ENCODE measurements at regions not wholly inside any gene's neighbourhood (a gene's known extent, or its start where the extent isn't known, plus 50 kb on each side); places are given as distances from the start of the nearest gene placed in this dataset.
A peak's percentile ranks its signal among the peaks of the same experiment; 100 is the strongest.

DNA sequence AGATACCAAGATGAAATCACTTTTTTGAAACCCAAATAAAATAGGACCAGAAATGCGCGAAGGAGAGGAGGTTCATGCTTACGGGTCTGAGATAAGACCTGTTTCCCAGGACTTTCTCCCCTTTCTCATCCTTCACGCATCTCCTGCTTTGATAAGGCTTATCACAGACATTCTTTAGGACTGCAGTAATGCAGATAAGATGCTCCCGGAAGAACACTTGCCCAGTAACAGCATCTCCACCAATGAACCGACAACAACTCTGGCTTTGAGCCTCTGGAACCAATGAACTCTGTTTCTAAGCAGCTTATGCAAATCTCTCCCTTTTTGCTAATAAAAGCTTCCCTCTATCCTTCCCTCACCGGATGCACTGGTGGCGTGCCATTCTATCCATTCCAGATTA lies 783.4 kb upstream of the ARGLU1 start:
- FAIRE-seq, result no peak
- H3K9me1 ChIP-seq (replicated peaks; ENCODE audit: control insufficient read depth, extremely low read depth, insufficient read depth, low read length), result no peaks in the 10 kb centered on the region
- no peak overlapping the region for H3K9ac ChIP-seq (replicated peaks; ENCODE audit: extremely low read depth, insufficient read depth, low read length)
- intact Hi-C loops (cut with micrococcal nuclease), result no loop called here
- peak; percentile 28 for DNase-seq (ENCODE audit: low read depth, low spot score)
- ChIA-PET CTCF (interaction anchor here (1.2 to 1.5 kb wide), 2 partner anchors 22 to 75 kb away, joined by 3 read pairs; no protein-coding TSS in a partner anchor), POLR2A (no interaction called here)
- no peaks in the 10 kb centered on the region for H3K79me2 ChIP-seq (ENCODE audit: control insufficient read depth, insufficient read depth, low read length)
- no peaks in the 10 kb centered on the region for H3K4me1 ChIP-seq (ENCODE audit: control insufficient read depth, extremely low read depth, insufficient read depth, low read length)
- no peak overlapping the region for H3K4me2 ChIP-seq (ENCODE audit: insufficient read depth, low read length)
- TF ChIP-seq EZH2 (IDR thresholded peaks at IDR 0.05; ENCODE audit: borderline replicate concordance, low read depth, low read length, severe bottlenecking) (no peak), GATA2 (IDR thresholded peaks at IDR 0.05; ENCODE audit: insufficient read depth, insufficient read length, low read depth, low read length) (peak; percentile 39)
- no TSS peak for BruUV-seq (replicated peaks)
- no peaks in the 10 kb centered on the region for H3K9me3 ChIP-seq (replicated peaks; ENCODE audit: control insufficient read depth, insufficient read depth, low read length)
- H3K27ac ChIP-seq (ENCODE audit: insufficient read depth, low read depth, low read length), result no peak overlapping the region
- H4K20me1 ChIP-seq (replicated peaks; ENCODE audit: control insufficient read depth, extremely low read depth, insufficient read depth, low read length), result no peaks in the 10 kb centered on the region
- dilution Hi-C loops (cut with MboI; ENCODE audit: extremely low pct_ligation_motif_present, low sequenced_read_pairs), result no loop called here
- H3K36me3 ChIP-seq (ENCODE audit: control insufficient read depth in 2 of 2, extremely low read depth in 1 of 2, insufficient read depth in 2 of 2, low read length in 2 of 2), result no peaks in the 10 kb centered on the region
- no peak overlapping the region for H2AFZ ChIP-seq (ENCODE audit: low read depth, low read length)
- H3K27me3 ChIP-seq (ENCODE audit: control insufficient read depth in 2 of 2, insufficient read depth in 2 of 2, low read length in 2 of 2), result no peaks in the 10 kb centered on the region
- H3K4me3 ChIP-seq (replicated peaks in 1 of 3; ENCODE audit: insufficient read depth in 1 of 3, low read depth in 1 of 3, low read length in 3 of 3), result no peak overlapping the region

DNA sequence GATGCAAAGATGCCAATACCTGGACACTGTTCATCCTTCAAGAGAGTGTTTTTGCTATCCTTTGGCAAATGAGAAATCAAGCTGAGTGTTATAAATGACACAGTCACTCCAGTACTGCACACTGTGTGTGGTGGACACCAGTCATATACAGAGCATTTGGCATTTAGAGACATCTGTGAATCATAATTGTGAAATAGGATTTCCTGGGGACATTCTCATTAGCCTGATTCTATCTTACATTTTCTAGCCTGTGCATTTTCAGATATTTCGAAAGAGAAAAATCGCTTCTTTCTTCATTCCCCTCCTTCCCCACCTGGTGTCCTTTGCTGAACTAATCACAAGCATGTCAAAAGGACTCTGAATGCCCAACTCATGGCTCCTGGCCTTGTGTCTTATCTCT lies 781.0 kb upstream of the ARGLU1 start:
- no peak overlapping the region for H2AFZ ChIP-seq (ENCODE audit: low read depth, low read length)
- H3K9me1 ChIP-seq (replicated peaks; ENCODE audit: control insufficient read depth, extremely low read depth, insufficient read depth, low read length), result no peaks in the 10 kb centered on the region
- ChIA-PET CTCF (no interaction called here), POLR2A (no interaction called here)
- no TSS peak for BruUV-seq (replicated peaks)
- no peaks in the 10 kb centered on the region for H3K9me3 ChIP-seq (replicated peaks; ENCODE audit: control insufficient read depth, insufficient read depth, low read length)
- no peak overlapping the region for H3K27ac ChIP-seq (ENCODE audit: insufficient read depth, low read depth, low read length)
- H3K27me3 ChIP-seq (ENCODE audit: control insufficient read depth in 2 of 2, insufficient read depth in 2 of 2, low read length in 2 of 2), result no peaks in the 10 kb centered on the region
- FAIRE-seq (no peak), DNase-seq (ENCODE audit: low read depth, low spot score) (no peak)
- no peak overlapping the region for H3K4me3 ChIP-seq (replicated peaks in 1 of 3; ENCODE audit: insufficient read depth in 1 of 3, low read depth in 1 of 3, low read length in 3 of 3)
- dilution Hi-C loops (cut with MboI; ENCODE audit: extremely low pct_ligation_motif_present, low sequenced_read_pairs) (no loop called here), intact Hi-C loops (cut with micrococcal nuclease) (no loop called here)
- H3K9ac ChIP-seq (replicated peaks; ENCODE audit: extremely low read depth, insufficient read depth, low read length), result no peak overlapping the region
- H3K4me2 ChIP-seq (ENCODE audit: insufficient read depth, low read length), result no peak overlapping the region
- H3K36me3 ChIP-seq (ENCODE audit: control insufficient read depth in 2 of 2, extremely low read depth in 1 of 2, insufficient read depth in 2 of 2, low read length in 2 of 2), result no peaks in the 10 kb centered on the region
- H4K20me1 ChIP-seq (replicated peaks; ENCODE audit: control insufficient read depth, extremely low read depth, insufficient read depth, low read length), result no peaks in the 10 kb centered on the region
- H3K4me1 ChIP-seq (ENCODE audit: control insufficient read depth, extremely low read depth, insufficient read depth, low read length), result no peaks in the 10 kb centered on the region
- TF ChIP-seq FOS (IDR thresholded peaks at IDR 0.05; ENCODE audit: borderline replicate concordance, insufficient read depth, low read length) (no peak), JUN (IDR thresholded peaks at IDR 0.05; ENCODE audit: borderline replicate concordance, insufficient read depth, insufficient read length, low read depth) (no peak), GATA2 (IDR thresholded peaks at IDR 0.05; ENCODE audit: insufficient read depth, insufficient read length, low read depth, low read length) (no peak), MYC (IDR thresholded peaks at IDR 0.05; ENCODE audit: low read depth, low read length) (no peak), EZH2 (IDR thresholded peaks at IDR 0.05; ENCODE audit: borderline replicate concordance, low read depth, low read length, severe bottlenecking) (no peak), POLR2AphosphoS5 (IDR thresholded peaks at IDR 0.05; ENCODE audit: insufficient read depth, low read depth, low read length) (no peak), POLR2A (IDR thresholded peaks at IDR 0.05; ENCODE audit: low read depth, low read length) (no peak)
- TF ChIP-seq, protein P1, sequence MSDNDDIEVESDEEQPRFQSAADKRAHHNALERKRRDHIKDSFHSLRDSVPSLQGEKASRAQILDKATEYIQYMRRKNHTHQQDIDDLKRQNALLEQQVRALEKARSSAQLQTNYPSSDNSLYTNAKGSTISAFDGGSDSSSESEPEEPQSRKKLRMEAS (IDR thresholded peaks at IDR 0.05; ENCODE audit: insufficient read depth, insufficient read length), result no peak
- H3K79me2 ChIP-seq (ENCODE audit: control insufficient read depth, insufficient read depth, low read length), result no peaks in the 10 kb centered on the region
